ENCODE measurements at regions not wholly inside any gene's neighbourhood (a gene's known extent, or its start where the extent isn't known, plus 50 kb on each side); places are given as distances from the start of the nearest gene placed in this dataset.

GRCh38 chr2:42108852-42109251 lies 60.3 kb upstream of the EML4 start:
- no peak overlapping the region for H3K4me3 ChIP-seq
- H3K9me3 ChIP-seq = no peaks in the 10 kb centered on the region
- no peak for DNase-seq
- H3K27me3 ChIP-seq = no peaks in the 10 kb centered on the region
- H3K36me3 ChIP-seq = no peaks in the 10 kb centered on the region

DNA sequence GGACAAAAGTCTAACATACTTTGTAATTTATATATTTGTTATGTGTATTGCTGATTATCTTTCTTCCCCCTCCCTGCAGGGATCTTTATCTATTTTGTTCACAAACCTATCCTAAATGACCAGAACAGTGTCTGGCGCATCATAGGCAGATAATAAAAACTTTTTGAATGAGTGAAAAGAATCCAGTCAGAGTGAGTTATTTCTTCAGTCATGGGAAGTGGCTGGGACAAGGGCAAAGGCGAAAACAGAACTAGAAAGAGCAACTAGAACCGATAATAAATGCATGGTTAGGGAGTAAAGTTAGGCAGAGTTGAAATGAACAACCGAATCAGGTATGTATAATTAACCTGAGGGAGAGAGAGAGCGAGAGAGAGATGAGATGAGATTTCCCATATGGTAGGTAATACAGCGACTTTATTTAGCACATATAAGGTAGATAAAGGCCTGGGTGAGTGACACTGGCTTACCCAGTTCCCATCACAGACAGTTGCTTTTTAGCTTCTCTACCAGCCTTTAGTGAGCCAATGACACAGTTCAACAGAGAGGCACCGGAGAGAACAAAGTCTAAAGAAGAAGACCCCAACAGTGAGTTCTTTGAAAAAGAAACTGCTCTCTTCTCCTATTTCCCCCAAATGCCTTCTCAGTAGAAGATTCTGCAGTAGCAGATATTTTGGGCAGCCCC lies 59.1 kb upstream of the EML4 start:
- Histone ChIP-seq H3K36me3 (no peaks in the 10 kb centered on the region), H3K9me3 (no peaks in the 10 kb centered on the region), H3K4me3 (no peak overlapping the region), H3K27me3 (no peaks in the 10 kb centered on the region)
- no peak for DNase-seq

GRCh38 chr2:42110641-42111322 lies 58.4 kb upstream of the EML4 start:
- Histone ChIP-seq H3K4me3 (no peak overlapping the region), H3K36me3 (no peaks in the 10 kb centered on the region), H3K9me3 (no peaks in the 10 kb centered on the region), H3K27me3 (no peaks in the 10 kb centered on the region)
- peak; percentile 35 for DNase-seq

DNA sequence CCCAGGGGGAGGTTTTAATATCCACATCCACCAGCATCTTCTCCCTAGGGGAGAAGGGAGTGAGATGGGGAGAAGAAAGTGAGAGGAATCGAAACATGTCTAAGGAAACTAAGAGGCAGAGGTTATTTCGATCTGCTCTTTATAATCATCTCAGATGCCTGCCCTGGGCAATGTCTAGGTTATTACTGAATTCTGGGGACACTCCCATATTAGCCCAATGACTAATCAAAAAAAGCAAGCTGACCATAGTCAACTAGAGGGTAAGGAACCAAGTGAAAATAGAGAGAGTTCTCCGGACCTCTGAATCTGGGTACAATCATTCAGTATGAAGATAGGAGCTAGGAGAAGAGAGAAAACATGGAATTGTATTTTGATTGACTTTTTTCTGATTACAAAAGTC lies 56.7 kb upstream of the EML4 start:
- Histone ChIP-seq H3K9me3 (no peaks in the 10 kb centered on the region), H3K4me3 (no peak overlapping the region), H3K27me3 (no peaks in the 10 kb centered on the region), H3K36me3 (no peaks in the 10 kb centered on the region)
- DNase-seq = no peak

DNA sequence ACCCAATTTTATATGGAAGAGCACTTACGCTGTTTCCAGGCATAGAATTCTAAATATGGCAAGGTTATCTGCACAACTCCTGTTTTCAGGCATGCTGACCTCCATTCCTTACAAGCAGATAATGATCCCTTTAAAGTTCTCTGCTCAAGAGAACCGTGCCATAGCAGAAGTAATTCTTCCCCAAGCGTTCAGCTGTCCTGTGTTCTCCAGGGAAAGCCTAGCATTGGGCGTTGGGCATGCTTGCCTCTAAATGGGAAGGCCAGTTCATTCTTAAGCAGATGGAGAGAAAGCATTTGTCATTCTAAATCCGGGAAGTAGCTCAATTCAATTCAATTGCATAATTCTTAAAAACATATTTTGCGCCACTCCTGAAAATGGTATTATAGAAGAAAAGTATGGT lies 55.7 kb upstream of the EML4 start:
- Histone ChIP-seq H3K27me3 (no peaks in the 10 kb centered on the region), H3K9me3 (no peaks in the 10 kb centered on the region), H3K4me3 (no peak overlapping the region), H3K36me3 (no peaks in the 10 kb centered on the region)
- no peak for DNase-seq

DNA sequence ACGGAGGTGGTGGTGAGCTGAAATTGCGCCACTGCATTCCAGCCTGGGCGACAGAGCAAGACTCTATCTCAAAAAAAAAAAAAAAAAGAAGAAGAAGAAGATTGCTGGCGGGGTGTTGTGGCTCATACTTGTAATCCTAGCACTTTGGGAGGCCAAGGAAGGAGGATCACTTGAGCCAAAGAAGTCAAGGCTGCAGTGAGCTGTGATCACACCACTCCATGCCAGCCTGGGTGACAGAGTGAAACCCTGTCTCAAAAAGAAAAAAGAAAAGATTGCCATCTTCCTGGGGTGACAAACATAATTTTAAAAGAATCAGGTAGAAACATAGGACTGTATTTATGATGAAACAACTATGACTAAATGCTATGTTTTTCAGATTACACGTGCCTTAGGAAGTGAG lies 55.1 kb upstream of the EML4 start:
- Histone ChIP-seq H3K4me3 (no peak overlapping the region), H3K36me3 (no peaks in the 10 kb centered on the region), H3K9me3 (no peaks in the 10 kb centered on the region), H3K27me3 (no peaks in the 10 kb centered on the region)
- no peak for DNase-seq

DNA sequence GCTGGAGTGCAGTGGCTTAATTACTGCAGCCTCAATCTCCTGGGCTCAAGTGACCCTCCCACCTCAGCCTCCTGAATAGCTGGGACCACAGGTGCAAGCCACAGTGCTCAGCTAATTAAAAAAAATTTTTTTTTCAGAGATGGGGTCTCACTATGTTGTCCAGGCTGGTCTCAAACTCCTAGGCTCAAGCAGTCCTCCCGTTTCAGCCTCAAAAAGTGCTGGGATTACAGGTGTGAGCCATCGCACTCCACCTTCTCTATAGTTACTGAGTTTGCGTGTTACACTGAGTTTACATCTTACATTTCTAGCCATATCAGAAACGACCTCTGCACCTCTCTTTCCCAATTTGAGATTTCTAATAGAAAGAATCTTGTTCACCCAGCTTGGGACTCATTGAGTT lies 53.6 kb upstream of the EML4 start:
- no peaks in the 10 kb centered on the region for H3K36me3 ChIP-seq
- DNase-seq = no peak
- H3K9me3 ChIP-seq = no peaks in the 10 kb centered on the region
- H3K4me3 ChIP-seq = no peak overlapping the region
- no peaks in the 10 kb centered on the region for H3K27me3 ChIP-seq

GRCh38 chr2:42116195-42117181 lies 52.7 kb upstream of the EML4 start:
- no peaks in the 10 kb centered on the region for H3K9me3 ChIP-seq
- no peak overlapping the region for H3K4me3 ChIP-seq
- no peaks in the 10 kb centered on the region for H3K27me3 ChIP-seq
- DNase-seq = no peak
- H3K36me3 ChIP-seq = no peaks in the 10 kb centered on the region

- H3K4me3 ChIP-seq = no peak overlapping the region
- no peaks in the 10 kb centered on the region for H3K27me3 ChIP-seq
- no peaks in the 10 kb centered on the region for H3K9me3 ChIP-seq
- no peak for DNase-seq
- H3K36me3 ChIP-seq = no peaks in the 10 kb centered on the region
Observed at GRCh38 chr2:42117182-42117579, 52.0 kb upstream of the EML4 start.

DNA sequence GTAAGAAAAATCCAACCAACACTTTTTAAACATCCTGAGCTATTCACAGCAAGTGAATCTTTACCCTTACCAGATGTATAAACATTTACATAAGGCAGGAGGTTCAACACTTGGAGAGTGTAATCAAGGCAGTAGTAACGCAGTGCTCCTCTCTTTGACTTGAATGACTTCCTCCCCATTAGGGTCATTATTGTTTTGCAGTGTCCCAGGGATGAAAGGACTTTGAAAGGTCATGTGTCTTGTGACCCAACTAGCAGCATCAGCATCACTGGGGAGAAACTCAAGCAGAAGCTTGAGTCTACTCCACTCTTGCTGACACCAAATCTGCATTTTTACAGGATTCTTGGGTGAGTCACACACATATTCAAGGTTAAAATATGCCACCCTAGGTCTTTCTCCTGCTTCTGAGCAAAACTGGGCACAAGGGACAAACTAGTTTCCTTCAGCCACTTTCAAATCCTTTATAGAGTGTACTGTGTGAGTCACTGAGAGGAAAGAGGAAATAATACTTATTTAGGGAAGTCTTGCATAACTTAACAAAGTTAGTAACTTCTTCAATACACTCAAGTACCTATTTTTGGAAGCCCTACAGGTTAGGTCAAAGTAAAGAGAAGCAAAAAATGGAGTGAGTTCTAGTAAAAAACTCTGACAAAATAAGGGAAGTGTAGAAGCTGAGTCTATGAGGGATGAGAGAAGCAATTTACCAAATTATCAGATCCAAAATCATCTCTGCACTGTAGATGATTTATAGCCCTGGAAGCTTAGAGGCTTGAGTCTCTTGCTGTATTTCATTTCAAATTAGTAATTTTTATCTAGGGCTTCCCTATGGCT lies 51.0 kb upstream of the EML4 start:
- Histone ChIP-seq H3K9me3 (no peaks in the 10 kb centered on the region), H3K4me3 (no peak overlapping the region), H3K27me3 (no peaks in the 10 kb centered on the region), H3K36me3 (no peaks in the 10 kb centered on the region)
- peak; percentile 34 for DNase-seq

DNA sequence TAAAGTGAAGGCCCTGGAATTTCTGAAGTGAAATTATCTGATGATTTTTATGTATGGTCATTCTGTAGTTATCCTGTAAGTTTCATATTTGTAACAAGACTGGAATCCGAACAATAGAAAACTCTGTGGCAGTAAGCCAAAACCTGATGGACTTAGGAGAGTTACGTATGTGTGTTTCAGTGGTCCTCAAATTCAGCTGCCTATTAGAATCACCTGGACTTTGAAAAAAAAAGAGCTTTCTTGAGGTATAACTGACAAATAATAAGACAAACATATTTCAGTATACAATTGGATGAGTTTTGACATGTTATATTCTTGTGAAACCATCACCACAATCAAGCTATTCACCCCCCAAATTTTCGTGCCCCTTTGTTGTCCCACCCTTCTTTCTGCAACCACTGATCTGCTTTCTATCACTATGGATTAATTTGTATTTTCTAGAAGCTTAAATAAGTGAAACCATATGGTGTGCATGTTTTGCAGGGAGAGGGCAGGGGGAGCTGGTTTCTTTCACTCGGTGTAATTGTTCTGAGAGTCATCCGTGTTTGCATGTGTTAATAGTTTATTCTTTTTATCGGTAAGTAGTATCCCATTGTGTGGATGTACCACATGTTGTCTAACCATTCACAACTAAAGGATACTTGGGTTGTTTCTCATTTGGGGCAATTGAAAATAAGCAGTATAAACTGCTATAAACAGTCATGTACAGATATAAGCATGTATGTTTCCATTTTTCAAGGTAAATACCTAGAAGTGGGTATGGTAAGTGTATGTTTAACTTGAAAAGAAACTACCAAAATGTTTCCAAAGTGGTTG lies 50.2 kb upstream of the EML4 start:
- DNase-seq = no peak
- Histone ChIP-seq H3K4me3 (no peak overlapping the region), H3K36me3 (no peaks in the 10 kb centered on the region), H3K27me3 (no peaks in the 10 kb centered on the region), H3K9me3 (no peaks in the 10 kb centered on the region)

All from MG63 (cell line).